ENCODE measurements at regions not wholly inside any gene's neighbourhood (a gene's known extent, or its start where the extent isn't known, plus 50 kb on each side); places are given as distances from the start of the nearest gene placed in this dataset.

DNA sequence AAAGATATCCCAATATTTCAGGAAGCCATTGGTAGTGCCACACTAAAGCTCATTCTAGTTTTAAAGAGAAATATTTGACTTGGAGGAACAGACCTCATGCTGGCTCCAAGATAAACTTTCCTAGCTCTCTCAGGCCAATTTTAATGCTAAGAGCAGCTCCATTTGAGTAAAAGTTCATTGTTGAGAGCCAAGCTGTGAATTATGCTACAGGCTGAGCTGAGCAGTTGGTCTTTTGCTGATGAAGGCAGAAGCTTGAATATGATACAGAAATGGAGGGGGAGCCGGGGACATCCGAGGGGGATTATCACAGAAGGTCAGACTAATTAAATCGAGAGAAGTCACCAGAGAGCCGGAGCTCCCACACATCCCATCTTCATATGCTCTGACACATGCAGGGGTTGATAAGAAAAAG lies 175.7 kb upstream of the AUTS2 start:
- TF ChIP-seq, protein P1, sequence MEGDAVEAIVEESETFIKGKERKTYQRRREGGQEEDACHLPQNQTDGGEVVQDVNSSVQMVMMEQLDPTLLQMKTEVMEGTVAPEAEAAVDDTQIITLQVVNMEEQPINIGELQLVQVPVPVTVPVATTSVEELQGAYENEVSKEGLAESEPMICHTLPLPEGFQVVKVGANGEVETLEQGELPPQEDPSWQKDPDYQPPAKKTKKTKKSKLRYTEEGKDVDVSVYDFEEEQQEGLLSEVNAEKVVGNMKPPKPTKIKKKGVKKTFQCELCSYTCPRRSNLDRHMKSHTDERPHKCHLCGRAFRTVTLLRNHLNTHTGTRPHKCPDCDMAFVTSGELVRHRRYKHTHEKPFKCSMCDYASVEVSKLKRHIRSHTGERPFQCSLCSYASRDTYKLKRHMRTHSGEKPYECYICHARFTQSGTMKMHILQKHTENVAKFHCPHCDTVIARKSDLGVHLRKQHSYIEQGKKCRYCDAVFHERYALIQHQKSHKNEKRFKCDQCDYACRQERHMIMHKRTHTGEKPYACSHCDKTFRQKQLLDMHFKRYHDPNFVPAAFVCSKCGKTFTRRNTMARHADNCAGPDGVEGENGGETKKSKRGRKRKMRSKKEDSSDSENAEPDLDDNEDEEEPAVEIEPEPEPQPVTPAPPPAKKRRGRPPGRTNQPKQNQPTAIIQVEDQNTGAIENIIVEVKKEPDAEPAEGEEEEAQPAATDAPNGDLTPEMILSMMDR (IDR thresholded peaks at IDR 0.05) = no peak
- TF ChIP-seq POLR2A (IDR thresholded peaks at IDR 0.05) = no peak
